Thyroid gland (tissue), 4 donors: ENCODE measurements at regions not wholly inside any gene's neighbourhood (a gene's known extent, or its start where the extent isn't known, plus 50 kb on each side); places are given as distances from the start of the nearest gene placed in this dataset.
"Not testable (repeated sequence)": the region's sequence is repeated elsewhere in the genome, so short reads cannot be mapped to it uniquely, and the experiment has no call there.

ENCODE experiments used
- DNase-seq, 2 donors: peaks; one replicate each; pipeline ENCODE4 v3.0.0-alpha.2; 2019
- H3K27ac ChIP-seq, 3 donors: fragments of 200-600 bp; sonication (generic); 1 replicate in 2 of 3; 2 replicates in 1 of 3; pipeline ENCODE4 v1.5.1; 2016 to 2019; ENCODE audit warnings: mild to moderate bottlenecking in 1 of 3, moderate library complexity in 1 of 3
- H3K27me3 ChIP-seq: fragments of 200-600 bp; sonication (generic); one replicate; pipeline ENCODE4 v1.5.1; 2019
- H3K36me3 ChIP-seq, 2 donors: fragments of 200-600 bp; sonication (generic); one replicate each; pipeline ENCODE4 v1.5.1; 2016 to 2019
- H3K4me1 ChIP-seq, 2 donors: fragments of 200-600 bp; sonication (generic); one replicate each; pipeline ENCODE4 v1.5.1; 2017 to 2019
- H3K4me3 ChIP-seq, 3 donors: fragments of 200-600 bp; sonication (generic); replicated peaks in 1 of 3; 1 replicate in 2 of 3; 2 replicates in 1 of 3; pipeline ENCODE4 v1.5.1; 2016; ENCODE audit warnings: mild to moderate bottlenecking in 1 of 3
- H3K9me3 ChIP-seq: fragments of 200-600 bp; sonication (generic); one replicate; pipeline ENCODE4 v1.5.1; 2017
- POLR2A ChIP-seq, 2 donors: fragments of 450-650 bp; IDR thresholded peaks; one replicate each; pipeline ENCODE4 v1.6.1; 2017; ENCODE audit warnings: antibody characterized with exemption in 2 of 2, mild to moderate bottlenecking in 2 of 2, moderate library complexity in 1 of 2
- WGBS, 2 donors: methylation state at CpG; one replicate each; pipeline ENCODE4 v1.1.5; 2017; 5-methylcytosine and 5-hydroxymethylcytosine counted together
- intact Hi-C: fragments of 100-400 bp; cut with DNase I; formaldehyde crosslinking; loops from one replicate; pipeline ENCODE4 v1.15.1; 2023
- TF ChIP-seq, protein P1 (sequence below), 6 experiments: fragments of 200-600 bp in 3 of 6; fragments of 450-650 bp in 3 of 6; sonication (generic) in 3 of 6; IDR thresholded peaks; one replicate each; pipeline ENCODE4 v1.5.1; 2016 to 2019; ENCODE audit warnings: antibody characterized with exemption in 6 of 6, mild to moderate bottlenecking in 2 of 6, inconsistent platforms in 1 of 6, moderate library complexity in 1 of 6

- H3K4me3 ChIP-seq, result no peak overlapping the region
Observed at GRCh38 chr5:85628153-85628552, 989.6 kb upstream of the COX7C start.

DNA sequence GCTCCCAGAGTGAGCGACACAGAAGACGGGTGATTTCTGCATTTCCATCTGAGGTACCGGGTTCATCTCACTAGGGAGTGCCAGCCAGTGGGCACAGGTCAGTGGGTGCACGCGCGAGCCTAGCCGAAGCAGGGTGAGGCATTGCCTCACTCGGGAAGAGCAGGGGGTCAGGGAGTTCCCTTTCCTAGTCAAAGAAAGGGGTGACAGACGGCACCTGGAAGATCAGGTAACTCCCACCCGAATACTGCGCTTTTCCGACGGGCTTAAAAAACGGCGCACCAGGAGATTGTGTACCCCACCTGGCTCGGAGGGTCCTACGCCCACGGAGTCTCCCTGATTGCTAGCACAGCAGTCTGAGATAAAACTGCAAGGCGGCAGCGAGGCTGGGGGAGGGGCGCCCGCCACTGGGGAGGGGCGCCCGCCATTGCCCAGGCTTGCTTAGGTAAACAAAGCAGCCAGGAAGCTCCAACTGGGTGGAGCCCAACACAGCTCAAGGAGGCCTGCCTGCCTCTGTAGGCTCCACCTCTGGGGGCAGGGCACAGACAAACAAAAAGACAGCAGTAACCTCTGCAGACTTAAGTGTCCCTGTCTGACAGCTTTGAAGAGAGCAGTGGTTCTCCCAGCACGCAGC is 979.1 kb upstream of the COX7C start:
- H3K27me3 ChIP-seq, H3K36me3 ChIP-seq, H3K27ac ChIP-seq, intact Hi-C loops, H3K9me3 ChIP-seq, H3K4me1 ChIP-seq, DNase-seq, H3K4me3 ChIP-seq: not testable (repeated sequence)
- WGBS, 2 donors, result 92 to 98% methylated on average over 17 to 18 of the region's 25 CpGs

More at GRCh38 chr5:85628153-85628552, 989.6 kb upstream of the COX7C start:
- DNase-seq, result no peak
- H3K36me3 ChIP-seq, result no peaks in the 10 kb centered on the region
- no peak for TF ChIP-seq POLR2A (IDR thresholded peaks at IDR 0.05)
- TF ChIP-seq, protein P1, sequence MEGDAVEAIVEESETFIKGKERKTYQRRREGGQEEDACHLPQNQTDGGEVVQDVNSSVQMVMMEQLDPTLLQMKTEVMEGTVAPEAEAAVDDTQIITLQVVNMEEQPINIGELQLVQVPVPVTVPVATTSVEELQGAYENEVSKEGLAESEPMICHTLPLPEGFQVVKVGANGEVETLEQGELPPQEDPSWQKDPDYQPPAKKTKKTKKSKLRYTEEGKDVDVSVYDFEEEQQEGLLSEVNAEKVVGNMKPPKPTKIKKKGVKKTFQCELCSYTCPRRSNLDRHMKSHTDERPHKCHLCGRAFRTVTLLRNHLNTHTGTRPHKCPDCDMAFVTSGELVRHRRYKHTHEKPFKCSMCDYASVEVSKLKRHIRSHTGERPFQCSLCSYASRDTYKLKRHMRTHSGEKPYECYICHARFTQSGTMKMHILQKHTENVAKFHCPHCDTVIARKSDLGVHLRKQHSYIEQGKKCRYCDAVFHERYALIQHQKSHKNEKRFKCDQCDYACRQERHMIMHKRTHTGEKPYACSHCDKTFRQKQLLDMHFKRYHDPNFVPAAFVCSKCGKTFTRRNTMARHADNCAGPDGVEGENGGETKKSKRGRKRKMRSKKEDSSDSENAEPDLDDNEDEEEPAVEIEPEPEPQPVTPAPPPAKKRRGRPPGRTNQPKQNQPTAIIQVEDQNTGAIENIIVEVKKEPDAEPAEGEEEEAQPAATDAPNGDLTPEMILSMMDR (IDR thresholded peaks at IDR 0.05), result no peak
- H3K9me3 ChIP-seq, result no peaks in the 10 kb centered on the region
- no peaks in the 10 kb centered on the region for H3K27me3 ChIP-seq
- intact Hi-C loops, result no loop called here
- H3K27ac ChIP-seq, result no peak overlapping the region
- no peaks in the 10 kb centered on the region for H3K4me1 ChIP-seq

DNA sequence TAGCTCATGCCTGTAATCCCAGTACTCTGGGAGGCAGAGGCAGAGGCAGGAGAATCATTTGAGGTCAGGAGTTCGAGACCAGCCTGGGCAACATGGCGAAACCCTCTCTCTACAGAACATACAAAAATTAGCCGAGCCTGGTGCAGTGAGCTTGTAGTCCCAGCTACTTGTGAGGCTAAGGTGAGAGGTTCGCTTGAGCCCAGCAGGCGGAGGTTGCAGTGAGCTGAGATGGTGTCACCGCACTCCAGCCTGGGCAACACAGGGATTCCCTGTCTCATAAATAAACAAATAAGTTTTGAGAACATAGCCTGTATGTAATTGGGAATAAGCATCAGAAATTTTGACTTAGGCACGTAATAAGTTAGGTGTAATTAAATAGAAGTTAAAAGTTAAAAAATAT is 971.7 kb upstream of the COX7C start:
- intact Hi-C loops, result no loop called here
- Histone ChIP-seq H3K4me1 (no peaks in the 10 kb centered on the region), H3K27me3 (no peaks in the 10 kb centered on the region), H3K4me3 (no peak overlapping the region), H3K36me3 (no peaks in the 10 kb centered on the region), H3K9me3 (no peaks in the 10 kb centered on the region), H3K27ac (no peak overlapping the region)
- TF ChIP-seq, protein P1 (IDR thresholded peaks at IDR 0.05), result no peak
- TF ChIP-seq POLR2A (IDR thresholded peaks at IDR 0.05), result no peak
- DNase-seq, result no peak
- 94 to 97% methylated on average over 7 of the region's 7 CpGs for WGBS, 2 donors

- H3K27me3 ChIP-seq, result no peaks in the 10 kb centered on the region
- H3K4me3 ChIP-seq, result no peak overlapping the region
- no peak overlapping the region for H3K27ac ChIP-seq
- H3K36me3 ChIP-seq, result no peaks in the 10 kb centered on the region
- no peaks in the 10 kb centered on the region for H3K9me3 ChIP-seq
- no peak for TF ChIP-seq POLR2A (IDR thresholded peaks at IDR 0.05)
- TF ChIP-seq, protein P1 (IDR thresholded peaks at IDR 0.05), result no peak
- 81 to 86% methylated on average over 2 of the region's 2 CpGs for WGBS, 2 donors
- no peak for DNase-seq
- intact Hi-C loops, result no loop called here
- no peaks in the 10 kb centered on the region for H3K4me1 ChIP-seq
Observed at GRCh38 chr5:85646641-85647040, 971.1 kb upstream of the COX7C start.

- H3K4me3 ChIP-seq, result no peak overlapping the region
- no peak overlapping the region for H3K27ac ChIP-seq
- H3K27me3 ChIP-seq, result no peaks in the 10 kb centered on the region
- intact Hi-C loops, result no loop called here
- TF ChIP-seq, protein P1 (IDR thresholded peaks at IDR 0.05), result no peak
- TF ChIP-seq POLR2A (IDR thresholded peaks at IDR 0.05), result no peak
- no peaks in the 10 kb centered on the region for H3K9me3 ChIP-seq
- DNase-seq, result no peak
- no peaks in the 10 kb centered on the region for H3K36me3 ChIP-seq
- WGBS, 2 donors, result 78 to 82% methylated on average over 25 of the region's 25 CpGs
- H3K4me1 ChIP-seq, result no peaks in the 10 kb centered on the region
Observed at GRCh38 chr5:85647349-85648127, 970.2 kb upstream of the COX7C start.
